Stimulated activated CD4-positive, alpha-beta T cell treated with anti-CD3 and anti-CD28 coated beads, Interleukin-12 subunit alpha, Interleukin-12 subunit beta, amount 100 ng/mL, for 48 hours (primary cell): ENCODE measurements at regions not wholly inside any gene's neighbourhood (a gene's known extent, or its start where the extent isn't known, plus 50 kb on each side); places are given as distances from the start of the nearest gene placed in this dataset.

ENCODE experiments used
- DNase-seq, 3 donors: peaks; one replicate each; pipeline ENCODE4 v3.0.0-alpha.2; 2020; ENCODE audit warnings: low read depth in 2 of 3, low spot score in 1 of 3

DNA sequence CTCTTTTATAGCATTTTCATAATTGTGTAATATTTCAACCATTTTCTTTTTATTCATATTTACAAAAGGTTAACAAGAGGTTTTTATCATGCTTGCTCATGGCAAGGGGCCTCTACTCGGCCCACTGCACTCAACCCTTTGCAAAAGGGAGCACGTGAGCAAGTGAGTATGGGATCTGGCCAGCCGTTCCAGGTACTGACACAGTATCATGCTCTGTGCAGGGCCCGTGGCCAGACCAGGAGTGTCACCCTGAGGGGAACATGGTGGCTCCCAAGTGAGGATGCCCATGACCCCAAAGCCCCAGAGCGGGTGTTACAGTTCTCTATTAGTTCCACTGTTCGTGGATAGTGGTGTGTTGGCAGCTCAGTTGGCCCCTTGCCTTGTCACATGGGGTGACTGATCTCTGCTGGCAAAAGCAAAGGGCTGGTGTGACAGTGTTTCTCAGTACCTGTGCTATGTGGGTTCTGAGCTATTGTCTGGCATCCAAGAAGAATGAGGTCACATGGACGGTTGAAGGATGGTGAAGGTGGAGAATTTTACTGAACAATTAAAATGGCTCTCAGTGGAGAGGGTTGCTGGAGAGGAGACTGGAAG is 777.2 kb upstream of the ADAMTS5 start:
- no peak for DNase-seq

DNA sequence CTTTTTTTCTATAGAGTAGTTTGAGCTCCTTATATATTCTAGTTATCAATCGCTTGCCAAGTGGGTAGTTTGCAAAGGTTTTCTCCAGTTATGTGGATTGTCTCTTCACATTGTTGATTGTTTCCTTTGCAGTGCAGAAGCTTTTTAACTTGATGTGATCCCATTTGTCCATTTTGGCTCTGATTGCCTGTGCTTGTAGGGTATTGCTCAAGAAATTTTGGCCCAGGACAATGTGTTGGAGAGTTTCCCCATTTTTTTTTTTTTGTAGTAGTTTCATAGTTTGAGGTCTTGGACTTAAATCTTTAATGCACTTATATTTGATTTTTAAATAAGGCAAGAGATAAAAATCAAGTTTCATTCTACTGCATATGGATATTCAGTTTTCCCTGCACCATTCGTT is 774.8 kb upstream of the ADAMTS5 start:
- no peak for DNase-seq

DNA sequence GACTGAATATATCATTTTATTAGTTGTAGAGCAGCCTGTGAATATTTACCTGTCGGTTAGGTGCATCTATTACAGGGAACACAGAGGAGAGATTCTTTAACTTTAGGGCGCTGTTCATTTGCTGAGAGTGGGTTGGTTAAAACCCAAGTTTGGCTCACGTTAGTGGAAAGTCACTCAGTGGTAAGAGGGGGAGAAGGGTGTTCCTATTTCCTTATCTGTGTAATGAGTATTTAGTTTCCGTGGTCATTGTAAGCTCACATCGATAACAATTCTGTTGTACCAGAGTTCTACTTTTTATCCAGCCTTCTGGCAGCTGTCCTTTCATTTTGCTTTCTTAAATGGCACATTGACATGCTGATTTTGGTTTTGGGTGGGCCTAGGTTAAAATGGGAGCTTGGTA is 773.2 kb upstream of the ADAMTS5 start:
- no peak for DNase-seq

DNA sequence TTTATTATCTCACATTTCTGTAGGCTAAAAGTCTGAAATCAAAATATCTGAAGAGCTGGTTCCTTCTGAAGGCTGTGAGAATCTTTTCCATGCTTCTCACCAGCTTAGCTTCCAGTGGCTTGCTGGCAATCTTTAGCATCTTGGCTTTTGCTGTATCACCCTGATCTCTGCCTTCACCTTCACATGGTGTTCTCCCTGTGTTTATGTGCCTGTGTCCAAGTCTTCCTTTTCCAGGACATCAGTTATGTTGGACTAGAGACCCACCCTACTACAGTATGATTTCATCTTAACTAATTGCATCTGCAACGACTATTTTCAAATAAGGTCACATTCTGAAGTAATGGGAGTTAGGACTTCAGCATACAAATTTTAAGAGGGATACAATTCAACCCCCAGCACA is 772.3 kb upstream of the ADAMTS5 start:
- no peak for DNase-seq

DNA sequence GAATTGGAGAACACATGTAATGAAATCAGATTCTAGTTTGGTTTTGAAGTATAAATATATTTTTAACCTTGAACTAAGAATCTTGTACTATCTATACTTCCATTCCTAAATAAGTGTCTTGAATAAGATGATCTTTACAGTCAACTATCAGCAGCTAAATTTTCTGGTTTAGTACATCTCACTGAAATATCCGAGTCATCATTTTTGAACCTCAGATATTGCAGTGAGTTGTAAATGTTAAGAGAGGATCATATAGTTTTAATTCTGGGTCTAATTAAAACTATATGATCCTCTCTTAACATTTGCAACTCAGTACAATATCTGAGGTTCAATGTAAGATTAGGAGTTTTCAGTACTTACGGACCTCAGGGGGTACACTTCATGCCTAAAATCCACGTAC is 768.8 kb upstream of the ADAMTS5 start:
- no peak for DNase-seq

DNA sequence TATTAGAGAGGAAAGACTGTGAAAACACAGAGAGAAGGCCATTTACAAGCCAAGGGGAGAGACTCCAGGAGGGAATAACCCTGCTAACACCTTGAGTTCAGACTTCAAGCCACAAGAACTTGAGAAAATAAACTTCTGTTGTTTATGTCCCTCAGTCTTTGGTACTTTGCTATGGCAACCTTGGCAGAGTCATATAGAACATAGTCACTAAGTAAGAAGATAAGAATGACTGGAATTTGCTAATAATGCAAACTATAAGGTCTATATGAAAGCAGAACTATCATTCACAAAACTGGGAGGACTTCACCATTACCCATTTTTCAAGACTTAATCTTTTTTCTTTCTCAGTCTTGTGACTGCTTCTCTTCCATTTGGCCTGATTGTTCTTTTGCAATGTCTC is 767.3 kb upstream of the ADAMTS5 start:
- DNase-seq: no peak

DNA sequence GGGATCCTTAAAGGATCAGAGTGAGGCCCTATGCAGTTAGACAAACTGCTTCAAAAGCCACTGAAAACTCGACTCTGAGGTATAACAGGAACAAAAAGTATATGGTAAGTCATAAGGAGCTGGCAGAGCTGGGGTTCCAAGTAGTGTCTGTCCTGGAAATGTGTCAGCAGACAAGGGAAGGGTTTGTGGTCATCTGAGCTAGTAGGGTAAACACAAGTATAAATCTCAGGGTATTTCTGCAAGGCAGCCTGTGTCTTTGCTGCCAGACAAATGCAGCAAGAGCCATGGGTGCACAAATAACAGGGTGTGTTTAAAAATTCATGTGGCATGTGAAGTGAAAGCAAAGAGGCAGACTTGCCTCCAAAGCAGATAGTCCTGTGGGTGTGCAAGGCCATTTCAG is 759.0 kb upstream of the ADAMTS5 start:
- DNase-seq: no peak

DNA sequence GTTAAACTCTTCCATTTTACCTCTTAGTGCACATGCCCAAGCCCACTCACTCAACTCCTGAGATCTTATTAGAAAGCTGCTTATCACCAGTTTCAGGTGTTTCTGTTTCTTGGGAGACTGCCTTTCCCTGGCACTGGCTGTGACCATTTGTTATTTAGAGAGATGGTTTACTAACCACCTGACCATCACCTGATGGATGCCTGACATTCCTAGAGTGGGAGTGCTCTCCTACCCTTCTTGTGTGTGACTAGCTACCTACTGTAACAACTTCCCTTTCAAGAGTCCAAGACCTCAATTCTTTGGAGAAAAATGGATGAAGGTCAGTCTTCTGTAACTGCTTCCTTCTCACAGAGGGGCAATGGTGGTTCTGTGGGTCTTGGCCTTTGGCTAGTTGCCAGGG is 755.2 kb upstream of the ADAMTS5 start:
- no peak for DNase-seq

DNA sequence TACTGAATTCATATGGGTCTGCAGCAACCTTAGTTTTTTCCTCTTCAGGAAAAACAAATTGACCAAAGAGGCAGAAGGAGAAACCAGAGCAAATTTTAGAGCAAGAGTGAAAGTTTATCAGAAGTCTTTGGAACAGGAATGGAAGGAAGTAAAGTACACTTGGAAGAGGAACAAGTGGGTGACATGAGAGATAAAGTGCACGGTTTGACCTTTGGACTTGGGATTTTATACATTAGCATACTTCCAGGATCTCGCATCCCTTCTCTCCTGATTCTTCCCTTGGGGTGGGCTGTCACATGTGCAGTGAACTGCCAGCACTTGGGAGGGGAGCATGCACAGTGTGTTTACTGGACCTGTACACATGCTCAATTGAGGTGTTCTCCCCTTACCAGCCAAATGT is 754.8 kb upstream of the ADAMTS5 start:
- no peak for DNase-seq

DNA sequence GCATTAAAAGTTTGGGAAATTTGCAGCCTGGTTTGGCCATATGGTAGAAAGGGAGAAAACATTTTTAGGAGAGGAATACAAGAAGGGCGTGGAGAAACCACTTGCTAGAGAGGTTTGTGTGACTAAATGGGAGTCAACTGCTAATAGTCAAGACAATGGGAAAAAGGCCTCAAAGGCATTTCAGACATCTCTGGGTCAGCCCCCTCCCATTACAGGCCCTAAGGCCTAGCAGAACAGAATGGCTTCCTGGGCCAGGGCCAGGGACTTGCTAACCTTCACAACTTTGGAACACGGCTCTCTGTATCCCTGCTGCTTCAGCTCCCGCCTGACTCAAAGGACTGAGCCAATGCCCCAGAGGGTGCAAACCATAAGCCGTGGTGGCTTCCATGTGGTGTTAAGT is 752.3 kb upstream of the ADAMTS5 start:
- no peak for DNase-seq

DNA sequence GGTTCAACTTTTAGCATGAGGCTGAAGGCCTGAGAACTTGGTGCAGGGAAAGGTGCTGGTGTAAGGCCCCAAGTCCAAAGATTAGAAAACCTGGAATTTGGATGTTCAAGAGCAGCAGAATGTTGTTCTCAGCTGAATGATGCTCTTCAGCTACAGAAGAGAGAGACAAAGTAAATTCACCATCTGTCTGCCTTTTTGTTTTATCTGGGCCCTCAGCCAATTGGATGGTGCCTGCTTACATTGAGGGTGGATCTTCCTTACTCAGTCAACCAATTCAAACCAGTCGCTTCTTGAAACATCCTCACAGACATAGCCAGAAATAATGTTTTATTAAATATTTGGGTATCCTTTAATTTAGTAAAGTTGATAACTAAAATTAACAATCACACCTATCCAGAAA is 748.2 kb upstream of the ADAMTS5 start:
- DNase-seq: no peak

DNA sequence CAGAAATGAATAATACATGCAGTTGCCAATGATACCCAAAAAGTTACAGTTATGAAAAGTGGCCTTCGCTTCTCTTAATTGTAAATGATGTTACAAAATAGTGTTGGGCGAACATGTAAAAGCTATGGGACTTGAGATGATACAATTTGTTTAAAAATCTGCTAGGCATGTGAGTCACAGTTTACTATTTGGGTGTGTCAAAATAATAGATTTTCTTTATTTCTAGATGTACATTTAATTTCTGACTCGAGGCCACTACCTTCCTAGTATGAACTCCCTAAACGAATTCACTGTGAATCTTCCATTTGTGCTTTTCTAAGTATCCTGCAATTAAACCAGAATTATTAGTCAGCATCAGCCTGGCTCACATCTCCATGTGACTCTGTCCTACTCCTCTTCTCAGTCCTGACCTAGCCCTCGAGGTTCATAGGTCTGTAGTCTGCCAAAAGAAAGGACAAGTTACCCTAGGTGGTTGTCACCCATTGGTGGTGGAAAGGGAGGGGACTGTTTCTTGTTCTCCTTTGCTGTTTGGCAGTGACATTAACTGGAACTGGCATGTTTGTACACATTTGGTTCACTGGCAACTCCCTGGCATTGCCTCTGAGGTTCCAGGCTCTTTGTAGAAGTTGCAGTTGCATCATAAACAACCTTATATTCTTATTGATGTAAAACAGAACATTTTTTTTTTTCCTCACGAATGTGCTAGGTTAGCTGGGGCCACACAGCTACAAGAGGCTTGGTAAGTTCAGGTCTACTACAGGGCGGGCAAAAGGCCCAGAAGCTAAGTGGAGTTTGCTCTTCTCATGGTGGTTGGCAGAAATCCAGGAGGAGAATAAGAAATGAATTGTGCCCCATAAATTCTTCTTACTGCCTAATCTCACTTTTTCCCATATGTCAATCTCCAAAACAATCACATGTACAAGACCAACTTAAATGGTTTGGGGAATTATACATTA is 746.5 kb upstream of the ADAMTS5 start:
- no peak for DNase-seq

DNA sequence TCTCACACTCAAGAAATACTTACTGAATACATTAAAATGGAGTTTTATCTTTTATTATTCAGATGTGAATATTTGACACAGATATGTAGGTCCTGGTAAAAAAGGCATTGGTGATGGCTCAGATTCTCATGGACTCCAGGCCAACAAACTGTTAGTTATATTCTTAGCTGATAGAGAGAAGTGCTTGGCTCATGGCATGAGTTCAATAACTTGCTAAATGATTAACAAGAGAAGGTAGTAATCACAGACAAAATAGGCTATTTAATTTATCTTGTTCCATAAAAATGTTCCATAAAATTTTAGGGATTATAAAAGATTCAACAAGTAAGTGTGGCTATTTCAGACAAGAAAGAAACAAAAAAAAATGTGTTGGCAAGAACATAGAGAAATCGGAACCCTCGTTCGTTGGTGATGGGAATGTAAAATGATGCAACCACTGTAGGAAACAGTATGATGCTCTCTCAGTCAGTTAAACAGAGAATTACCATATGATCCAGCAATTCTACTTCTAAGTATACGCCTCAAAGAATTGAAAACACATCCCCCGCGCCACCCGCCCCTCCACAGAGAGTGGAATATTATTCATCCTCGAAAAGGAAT is 737.8 kb upstream of the ADAMTS5 start:
- DNase-seq: no peak

DNA sequence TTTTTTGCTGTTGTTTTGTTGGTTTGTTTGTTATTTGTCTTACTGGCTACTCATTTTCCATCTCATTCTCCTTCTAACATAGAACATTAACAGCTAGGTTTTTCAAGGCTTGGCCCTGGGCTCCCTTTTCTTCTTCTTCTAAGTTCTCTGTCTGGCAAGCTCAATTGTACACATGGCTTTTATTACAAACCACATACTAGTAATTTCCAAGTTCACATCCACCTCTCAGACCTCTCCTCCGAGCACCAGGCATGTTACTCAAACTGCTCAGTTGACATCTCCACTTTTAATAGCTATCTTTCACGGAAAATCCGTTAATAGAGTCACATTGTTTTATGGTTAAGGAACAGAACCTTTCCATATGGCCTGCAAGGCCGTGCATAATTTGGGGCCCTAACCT is 736.9 kb upstream of the ADAMTS5 start:
- DNase-seq: no peak

DNA sequence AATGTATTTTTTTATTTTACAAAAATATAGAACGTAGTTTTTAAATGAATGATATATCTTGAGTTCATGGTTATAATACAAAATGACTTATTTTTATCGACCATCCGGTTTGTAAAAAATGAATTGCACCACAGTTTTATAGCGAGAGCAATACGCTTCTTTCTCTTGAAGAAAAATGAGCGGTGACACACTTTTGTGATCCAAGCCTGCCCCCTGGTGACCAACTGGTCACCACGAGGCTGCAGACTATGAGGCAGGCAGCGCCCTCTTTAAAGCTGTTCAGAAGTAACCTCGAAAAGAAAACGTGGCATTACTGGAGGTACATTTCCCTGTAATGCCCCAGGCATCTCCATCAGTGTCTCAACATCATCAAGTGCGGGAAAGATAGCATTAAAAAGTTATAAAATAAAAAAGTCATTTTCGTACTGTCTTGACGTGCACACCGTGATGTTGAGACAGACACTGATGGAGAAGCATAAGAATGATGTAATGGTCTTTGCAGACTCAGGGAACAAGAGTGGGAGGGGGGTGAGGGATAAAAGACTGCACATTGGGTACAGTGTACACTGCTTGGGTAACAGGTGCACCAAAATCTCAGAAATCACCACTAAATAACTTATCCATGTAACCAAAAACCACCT is 734.2 kb upstream of the ADAMTS5 start:
- DNase-seq: peak; percentile 36 to 51 (median 50)

DNA sequence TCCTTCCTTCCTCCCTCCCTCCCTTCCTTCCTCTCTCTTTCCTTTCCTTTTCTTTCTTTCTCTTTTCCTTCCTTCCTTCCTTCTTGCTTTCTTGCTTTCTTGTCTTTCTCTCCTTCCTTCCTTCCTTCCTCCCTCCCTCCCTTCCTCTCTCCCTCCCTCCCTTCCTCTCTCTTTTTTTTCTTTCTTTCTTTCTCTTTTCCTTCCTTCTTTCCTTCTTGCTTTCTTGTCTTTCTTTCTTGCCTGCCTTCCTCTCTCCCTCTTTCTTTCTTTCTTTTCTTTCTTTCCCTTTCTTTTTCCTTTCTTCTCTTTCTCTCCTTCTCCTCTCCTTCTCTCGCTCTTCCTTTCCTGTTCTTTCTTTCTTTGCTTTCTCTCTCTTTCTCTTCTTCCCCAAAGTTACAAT is 728.4 kb upstream of the ADAMTS5 start:
- DNase-seq: no peak

DNA sequence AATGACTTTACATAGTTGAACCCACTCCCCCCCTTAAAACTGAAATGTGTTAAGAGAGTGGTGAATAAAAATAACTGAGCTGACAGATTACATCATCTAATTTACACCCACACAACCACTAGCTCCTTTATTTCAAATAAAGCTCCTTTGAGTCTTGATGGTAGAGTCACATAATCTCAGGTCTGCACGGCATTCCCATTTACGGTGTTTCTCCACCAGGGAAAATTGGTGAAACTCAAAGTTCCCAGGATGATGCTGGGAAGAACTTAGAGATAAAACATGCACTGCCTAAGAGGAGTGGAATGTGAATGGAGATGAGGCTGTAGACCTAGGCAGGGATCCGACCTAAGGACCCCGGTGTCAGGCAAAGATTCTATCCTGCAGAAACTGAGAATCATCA is 727.8 kb upstream of the ADAMTS5 start:
- DNase-seq: no peak

DNA sequence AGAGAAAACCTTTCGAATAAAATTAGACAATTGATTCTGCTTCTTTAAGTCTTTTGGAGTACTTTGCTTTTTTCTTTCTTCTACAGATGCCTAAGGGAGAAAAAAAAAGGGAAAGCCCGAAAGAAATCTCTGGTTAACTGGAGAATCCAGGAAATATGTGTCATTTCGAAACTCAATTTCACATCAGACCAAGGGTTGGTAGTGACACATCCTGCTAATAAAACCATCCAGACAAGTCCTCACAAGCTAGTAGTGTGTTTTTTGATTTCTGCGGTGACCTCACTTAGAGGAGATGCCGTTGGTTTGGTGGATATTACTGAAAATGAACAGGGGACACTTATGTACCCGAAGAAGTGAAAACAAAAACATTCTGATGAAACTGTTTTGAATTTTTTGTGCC is 726.5 kb upstream of the ADAMTS5 start:
- DNase-seq: no peak

DNA sequence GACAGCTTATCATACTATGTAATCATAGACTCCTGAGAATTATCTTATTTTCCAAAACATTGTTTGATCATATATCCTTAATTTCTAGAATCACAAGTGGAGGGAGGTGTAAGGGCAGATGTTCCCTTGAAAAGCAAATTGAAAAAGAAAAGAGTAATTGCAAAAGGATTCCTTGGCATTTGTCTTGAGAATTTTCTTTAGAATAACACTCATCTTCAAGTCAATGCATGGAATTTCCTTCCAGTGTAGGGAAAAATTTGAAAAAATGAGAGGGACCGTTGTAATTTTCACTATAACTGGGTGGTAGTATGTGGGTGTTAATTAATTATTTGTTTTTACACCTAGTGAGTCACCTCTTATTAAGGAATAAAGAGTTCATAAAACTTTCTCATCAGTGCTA is 724.6 kb upstream of the ADAMTS5 start:
- no peak for DNase-seq

DNA sequence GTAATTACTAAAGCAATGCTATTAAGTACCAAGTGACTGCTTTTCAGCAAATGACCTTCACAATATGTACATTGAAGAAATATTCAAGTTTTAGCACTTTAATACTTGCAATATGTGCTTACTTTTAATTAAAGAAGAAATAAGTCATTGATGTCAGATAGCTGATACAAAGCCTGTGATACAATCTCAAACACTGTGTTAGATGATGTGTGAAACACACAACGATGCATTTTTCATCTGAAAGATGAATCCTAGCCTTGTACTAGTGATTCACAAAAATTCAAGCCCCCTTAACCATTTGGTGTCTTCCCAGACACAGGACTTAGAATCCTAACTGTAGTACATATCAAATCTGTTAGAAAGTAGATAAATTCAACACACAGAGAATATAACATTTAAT is 724.1 kb upstream of the ADAMTS5 start:
- no peak for DNase-seq

DNA sequence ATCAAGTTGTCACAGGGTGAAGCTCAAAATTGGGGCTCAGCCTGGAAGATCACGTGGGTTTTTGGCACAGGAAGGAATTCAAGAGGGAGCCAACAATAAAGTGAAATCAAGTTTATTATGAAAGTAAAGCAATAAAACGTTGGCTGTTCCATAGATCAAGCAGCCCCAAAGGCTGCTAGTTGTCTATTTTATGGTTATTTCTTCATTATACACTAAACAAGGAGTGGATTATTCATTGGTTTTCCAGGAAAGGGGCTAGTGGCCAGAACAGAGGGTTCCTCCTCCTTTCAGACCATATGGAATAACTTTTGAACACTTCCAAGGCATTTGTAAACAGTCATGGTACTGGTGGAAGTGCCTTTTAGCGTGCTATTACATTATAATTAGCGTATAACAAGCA is 723.5 kb upstream of the ADAMTS5 start:
- DNase-seq: no peak

DNA sequence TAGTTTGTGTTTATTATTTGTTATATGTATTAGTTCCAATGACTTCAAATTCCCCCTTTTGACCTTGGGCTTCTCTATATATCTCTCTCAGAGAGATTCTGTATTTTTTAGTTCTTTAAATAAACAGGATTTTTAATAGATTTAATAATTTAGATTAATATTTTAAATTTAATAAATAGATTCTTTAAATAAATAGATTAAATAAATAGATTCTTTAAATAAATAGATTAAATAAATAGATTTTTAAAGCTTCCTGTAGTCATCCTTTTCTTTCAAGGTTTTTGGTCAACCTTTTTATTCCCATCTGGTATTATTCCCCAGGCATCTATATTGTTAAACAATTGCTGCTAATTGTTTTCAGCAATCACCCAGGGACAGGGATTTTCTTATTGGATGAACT is 721.9 kb upstream of the ADAMTS5 start:
- DNase-seq: no peak
